ENCODE measurements at regions not wholly inside any gene's neighbourhood (a gene's known extent, or its start where the extent isn't known, plus 50 kb on each side); places are given as distances from the start of the nearest gene placed in this dataset.

DNA sequence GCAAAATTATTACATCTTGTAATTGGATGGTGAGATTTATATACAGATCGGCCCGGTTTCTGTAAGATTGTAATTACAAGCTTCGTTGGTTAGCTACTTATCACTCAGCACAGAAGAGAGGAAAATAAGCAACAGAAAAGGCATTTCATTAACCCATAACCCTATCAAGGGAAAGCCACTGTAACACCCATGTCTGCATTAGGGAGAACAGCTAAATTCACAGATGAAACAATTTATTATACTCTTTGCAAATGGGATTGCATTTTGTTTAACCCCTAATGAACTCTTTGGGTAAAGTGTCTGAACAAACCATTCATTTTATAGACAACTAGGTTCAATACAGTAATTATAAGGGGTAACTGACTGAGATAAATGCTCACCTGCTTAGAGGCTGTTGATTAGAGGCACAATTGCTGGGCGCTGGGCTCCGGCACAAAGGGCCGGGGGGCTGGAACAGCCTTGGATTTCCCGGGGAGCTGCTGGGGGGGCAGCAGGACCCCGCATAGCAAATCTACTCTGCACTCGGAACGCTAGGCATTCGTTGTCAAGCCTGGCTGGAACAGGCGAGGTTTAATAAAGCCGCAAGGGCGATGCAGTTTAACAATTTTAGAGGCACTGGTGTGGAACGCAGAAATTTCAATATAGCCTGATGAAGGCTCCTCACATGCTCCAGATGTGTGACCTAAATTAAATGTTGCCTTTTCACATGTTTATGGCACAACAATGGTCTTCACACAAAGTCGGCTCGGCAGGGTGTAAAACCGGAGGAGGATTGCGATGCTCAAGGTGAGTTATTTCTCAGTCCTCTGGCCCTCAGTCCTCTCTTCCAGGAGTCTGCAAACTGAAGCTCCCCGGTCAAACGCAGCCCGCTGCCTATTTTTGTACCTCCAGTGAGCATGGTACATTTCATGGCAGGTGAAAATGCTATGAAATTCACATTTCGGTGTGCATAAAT lies 134.0 kb upstream of the IRX6 start:
- TF ChIP-seq POLR2AphosphoS5 (IDR thresholded peaks at IDR 0.05): no peak
- TF ChIP-seq, protein P1, sequence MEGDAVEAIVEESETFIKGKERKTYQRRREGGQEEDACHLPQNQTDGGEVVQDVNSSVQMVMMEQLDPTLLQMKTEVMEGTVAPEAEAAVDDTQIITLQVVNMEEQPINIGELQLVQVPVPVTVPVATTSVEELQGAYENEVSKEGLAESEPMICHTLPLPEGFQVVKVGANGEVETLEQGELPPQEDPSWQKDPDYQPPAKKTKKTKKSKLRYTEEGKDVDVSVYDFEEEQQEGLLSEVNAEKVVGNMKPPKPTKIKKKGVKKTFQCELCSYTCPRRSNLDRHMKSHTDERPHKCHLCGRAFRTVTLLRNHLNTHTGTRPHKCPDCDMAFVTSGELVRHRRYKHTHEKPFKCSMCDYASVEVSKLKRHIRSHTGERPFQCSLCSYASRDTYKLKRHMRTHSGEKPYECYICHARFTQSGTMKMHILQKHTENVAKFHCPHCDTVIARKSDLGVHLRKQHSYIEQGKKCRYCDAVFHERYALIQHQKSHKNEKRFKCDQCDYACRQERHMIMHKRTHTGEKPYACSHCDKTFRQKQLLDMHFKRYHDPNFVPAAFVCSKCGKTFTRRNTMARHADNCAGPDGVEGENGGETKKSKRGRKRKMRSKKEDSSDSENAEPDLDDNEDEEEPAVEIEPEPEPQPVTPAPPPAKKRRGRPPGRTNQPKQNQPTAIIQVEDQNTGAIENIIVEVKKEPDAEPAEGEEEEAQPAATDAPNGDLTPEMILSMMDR (IDR thresholded peaks at IDR 0.05): no peak
